ENCODE measurements at regions not wholly inside any gene's neighbourhood (a gene's known extent, or its start where the extent isn't known, plus 50 kb on each side); places are given as distances from the start of the nearest gene placed in this dataset.

DNA sequence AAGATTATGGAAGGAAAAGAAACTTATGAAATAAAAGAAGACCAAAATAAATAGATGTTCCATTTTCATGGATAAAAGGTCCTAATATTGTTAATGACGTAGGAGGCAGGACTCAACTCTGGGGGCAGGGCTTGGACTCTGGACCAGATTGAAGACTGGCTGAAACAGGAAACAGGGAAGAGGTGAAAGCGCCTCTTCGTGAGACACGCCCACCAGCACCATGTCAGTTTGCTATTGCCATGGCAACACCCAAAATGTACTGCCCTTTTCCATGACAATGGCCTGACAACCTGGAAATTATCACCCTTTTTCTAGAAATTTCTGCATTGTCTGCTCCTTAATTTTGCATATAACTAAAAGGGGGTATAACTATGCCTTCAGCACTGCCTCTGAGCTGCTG, 1522.2 kb downstream of the TBC1D22A start:
- TF ChIP-seq EZH2 (IDR thresholded peaks at IDR 0.05) (no peak), POLR2A (IDR thresholded peaks at IDR 0.05; ENCODE audit: borderline replicate concordance, extremely low read depth, insufficient read depth, insufficient read length) (no peak)
- TF ChIP-seq, protein P1, sequence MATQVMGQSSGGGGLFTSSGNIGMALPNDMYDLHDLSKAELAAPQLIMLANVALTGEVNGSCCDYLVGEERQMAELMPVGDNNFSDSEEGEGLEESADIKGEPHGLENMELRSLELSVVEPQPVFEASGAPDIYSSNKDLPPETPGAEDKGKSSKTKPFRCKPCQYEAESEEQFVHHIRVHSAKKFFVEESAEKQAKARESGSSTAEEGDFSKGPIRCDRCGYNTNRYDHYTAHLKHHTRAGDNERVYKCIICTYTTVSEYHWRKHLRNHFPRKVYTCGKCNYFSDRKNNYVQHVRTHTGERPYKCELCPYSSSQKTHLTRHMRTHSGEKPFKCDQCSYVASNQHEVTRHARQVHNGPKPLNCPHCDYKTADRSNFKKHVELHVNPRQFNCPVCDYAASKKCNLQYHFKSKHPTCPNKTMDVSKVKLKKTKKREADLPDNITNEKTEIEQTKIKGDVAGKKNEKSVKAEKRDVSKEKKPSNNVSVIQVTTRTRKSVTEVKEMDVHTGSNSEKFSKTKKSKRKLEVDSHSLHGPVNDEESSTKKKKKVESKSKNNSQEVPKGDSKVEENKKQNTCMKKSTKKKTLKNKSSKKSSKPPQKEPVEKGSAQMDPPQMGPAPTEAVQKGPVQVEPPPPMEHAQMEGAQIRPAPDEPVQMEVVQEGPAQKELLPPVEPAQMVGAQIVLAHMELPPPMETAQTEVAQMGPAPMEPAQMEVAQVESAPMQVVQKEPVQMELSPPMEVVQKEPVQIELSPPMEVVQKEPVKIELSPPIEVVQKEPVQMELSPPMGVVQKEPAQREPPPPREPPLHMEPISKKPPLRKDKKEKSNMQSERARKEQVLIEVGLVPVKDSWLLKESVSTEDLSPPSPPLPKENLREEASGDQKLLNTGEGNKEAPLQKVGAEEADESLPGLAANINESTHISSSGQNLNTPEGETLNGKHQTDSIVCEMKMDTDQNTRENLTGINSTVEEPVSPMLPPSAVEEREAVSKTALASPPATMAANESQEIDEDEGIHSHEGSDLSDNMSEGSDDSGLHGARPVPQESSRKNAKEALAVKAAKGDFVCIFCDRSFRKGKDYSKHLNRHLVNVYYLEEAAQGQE (IDR thresholded peaks at IDR 0.05; ENCODE audit: low read depth) = no peak
